Stomach (tissue), 4 donors: ENCODE measurements at regions not wholly inside any gene's neighbourhood (a gene's known extent, or its start where the extent isn't known, plus 50 kb on each side); places are given as distances from the start of the nearest gene placed in this dataset.

ENCODE experiments used
- EP300 ChIP-seq: sonication (generic); formaldehyde crosslinking; IDR thresholded peaks from one replicate; pipeline ENCODE4 v1.6.1; 2017; ENCODE audit warnings: antibody characterized with exemption
- POLR2A ChIP-seq, 4 donors: fragments of 450-650 bp; IDR thresholded peaks; one replicate each; pipeline ENCODE4 v1.6.1; 2016; ENCODE audit warnings: antibody characterized with exemption in 4 of 4, control low read depth in 2 of 4, mild to moderate bottlenecking in 1 of 4, moderate library complexity in 1 of 4
- POLR2AphosphoS5 ChIP-seq, 3 donors: sonication (generic); formaldehyde crosslinking; IDR thresholded peaks; one replicate each; pipeline ENCODE4 v1.6.1; 2016; ENCODE audit warnings: antibody characterized with exemption in 3 of 3
- TF ChIP-seq, protein P1 (sequence below), 7 experiments: fragments of 450-650 bp in 4 of 7; fragments of 200-600 bp in 3 of 7; sonication (generic) in 3 of 7; IDR thresholded peaks; one replicate each; pipeline ENCODE4 v1.5.1; 2016 to 2019; ENCODE audit warnings: antibody characterized with exemption in 7 of 7, control low read depth in 2 of 7, mild to moderate bottlenecking in 1 of 7

DNA sequence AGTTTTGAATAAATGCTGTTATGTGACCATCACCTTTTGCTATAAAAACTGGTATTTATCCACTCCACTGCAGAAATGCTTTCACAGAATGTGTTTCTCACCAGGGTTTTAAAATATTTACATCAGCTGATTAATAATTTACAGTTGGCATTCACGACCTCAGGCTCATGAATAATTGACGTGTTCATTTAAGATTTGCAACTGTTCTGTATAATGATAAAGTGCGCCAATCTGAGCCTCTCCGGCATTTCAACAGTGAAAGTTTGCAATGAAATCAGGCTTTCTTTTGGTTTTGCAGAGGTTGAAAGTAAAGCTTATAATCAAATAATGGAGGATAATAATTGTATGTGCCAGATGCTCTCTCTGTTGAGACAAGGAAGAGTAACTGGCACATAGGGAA lies 434.9 kb downstream of the ICE1 start:
- TF ChIP-seq, protein P1, sequence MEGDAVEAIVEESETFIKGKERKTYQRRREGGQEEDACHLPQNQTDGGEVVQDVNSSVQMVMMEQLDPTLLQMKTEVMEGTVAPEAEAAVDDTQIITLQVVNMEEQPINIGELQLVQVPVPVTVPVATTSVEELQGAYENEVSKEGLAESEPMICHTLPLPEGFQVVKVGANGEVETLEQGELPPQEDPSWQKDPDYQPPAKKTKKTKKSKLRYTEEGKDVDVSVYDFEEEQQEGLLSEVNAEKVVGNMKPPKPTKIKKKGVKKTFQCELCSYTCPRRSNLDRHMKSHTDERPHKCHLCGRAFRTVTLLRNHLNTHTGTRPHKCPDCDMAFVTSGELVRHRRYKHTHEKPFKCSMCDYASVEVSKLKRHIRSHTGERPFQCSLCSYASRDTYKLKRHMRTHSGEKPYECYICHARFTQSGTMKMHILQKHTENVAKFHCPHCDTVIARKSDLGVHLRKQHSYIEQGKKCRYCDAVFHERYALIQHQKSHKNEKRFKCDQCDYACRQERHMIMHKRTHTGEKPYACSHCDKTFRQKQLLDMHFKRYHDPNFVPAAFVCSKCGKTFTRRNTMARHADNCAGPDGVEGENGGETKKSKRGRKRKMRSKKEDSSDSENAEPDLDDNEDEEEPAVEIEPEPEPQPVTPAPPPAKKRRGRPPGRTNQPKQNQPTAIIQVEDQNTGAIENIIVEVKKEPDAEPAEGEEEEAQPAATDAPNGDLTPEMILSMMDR (IDR thresholded peaks at IDR 0.05): no peak
- TF ChIP-seq POLR2AphosphoS5 (IDR thresholded peaks at IDR 0.05) (no peak), POLR2A (IDR thresholded peaks at IDR 0.05) (no peak), EP300 (no peak)
